SK-N-MC (cell line): ENCODE measurements at regions not wholly inside any gene's neighbourhood (a gene's known extent, or its start where the extent isn't known, plus 50 kb on each side); places are given as distances from the start of the nearest gene placed in this dataset.
A peak's percentile ranks its signal among the peaks of the same experiment; 100 is the strongest.
"Not testable (repeated sequence)": the region's sequence is repeated elsewhere in the genome, so short reads cannot be mapped to it uniquely, and the experiment has no call there.

ENCODE experiments used
- DNase-seq: peaks from one replicate; pipeline ENCODE4 v3.0.0-alpha.2; 2011; ENCODE audit warnings: low read depth, low spot score
- H3K27ac ChIP-seq: fragments of 200-600 bp; sonication (generic); 2 replicates; pipeline ENCODE4 v1.5.1; 2016; ENCODE audit warnings: mixed run types
- H3K36me3 ChIP-seq: fragments of 200-600 bp; sonication (generic); 2 replicates; pipeline ENCODE4 v1.6.1; 2017; ENCODE audit warnings: antibody characterized with exemption, low read length, mixed read lengths; ENCODE audit not compliant: insufficient read depth
- H3K4me3 ChIP-seq: fragments of 200-600 bp; sonication (generic); 2 replicates; pipeline ENCODE4 v1.5.1; 2016
- H3K9ac ChIP-seq: fragments of 200-600 bp; sonication (generic); 2 replicates; pipeline ENCODE4 v1.8.0; 2017; ENCODE audit warnings: mixed run types, mixed read lengths; ENCODE audit not compliant: insufficient read length
- H3K9me3 ChIP-seq: fragments of 200-600 bp; sonication (generic); 2 replicates; pipeline ENCODE4 v1.6.1; 2017; ENCODE audit warnings: low read depth, mild to moderate bottlenecking, antibody characterized with exemption, low read length, moderate library complexity, mixed read lengths
- EZH2 ChIP-seq: fragments of 200-600 bp; sonication (generic); IDR thresholded peaks from one replicate; pipeline ENCODE4 v1.6.1; 2017; ENCODE audit warnings: antibody characterized with exemption
- FOXP2 ChIP-seq: optimal IDR thresholded peaks from 2 replicates; pipeline ENCODE3; 2011; ENCODE audit warnings: mild to moderate bottlenecking, moderate library complexity; ENCODE audit not compliant: insufficient read depth; ENCODE audit errors: extremely low read length, control extremely low read depth
- POLR2AphosphoS5 ChIP-seq: IDR thresholded peaks from 2 replicates; pipeline ENCODE4 v1.6.1; 2012; ENCODE audit warnings: mild to moderate bottlenecking, low read depth, low read length, borderline replicate concordance

DNA sequence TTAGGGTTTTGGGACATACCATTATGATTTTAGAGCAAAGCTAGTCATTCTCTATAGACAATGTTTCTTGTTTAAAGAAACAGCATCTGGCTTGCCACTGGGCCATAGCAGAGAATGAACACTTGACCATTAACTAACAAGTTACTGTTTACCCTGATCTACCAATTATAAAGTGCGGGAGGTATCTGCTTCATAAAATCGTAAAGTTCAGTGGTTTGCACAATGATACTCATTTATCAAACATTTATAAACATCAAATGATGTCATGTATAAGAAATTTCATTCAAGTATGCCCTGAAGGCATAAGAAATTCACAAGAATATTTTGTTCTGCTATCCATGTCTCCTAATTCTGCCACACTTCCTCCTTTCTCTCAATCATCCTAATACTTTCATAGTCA lies 139.2 kb downstream of the PCDH20 start:
- H3K9ac ChIP-seq: no peak overlapping the region
- TF ChIP-seq POLR2AphosphoS5 (no peak), EZH2 (no peak), FOXP2 (no peak)
- no peaks in the 10 kb centered on the region for H3K36me3 ChIP-seq
- no peak overlapping the region for H3K27ac ChIP-seq
- H3K9me3 ChIP-seq: no peaks in the 10 kb centered on the region
- no peak overlapping the region for H3K4me3 ChIP-seq
- peak; percentile 44 for DNase-seq

DNA sequence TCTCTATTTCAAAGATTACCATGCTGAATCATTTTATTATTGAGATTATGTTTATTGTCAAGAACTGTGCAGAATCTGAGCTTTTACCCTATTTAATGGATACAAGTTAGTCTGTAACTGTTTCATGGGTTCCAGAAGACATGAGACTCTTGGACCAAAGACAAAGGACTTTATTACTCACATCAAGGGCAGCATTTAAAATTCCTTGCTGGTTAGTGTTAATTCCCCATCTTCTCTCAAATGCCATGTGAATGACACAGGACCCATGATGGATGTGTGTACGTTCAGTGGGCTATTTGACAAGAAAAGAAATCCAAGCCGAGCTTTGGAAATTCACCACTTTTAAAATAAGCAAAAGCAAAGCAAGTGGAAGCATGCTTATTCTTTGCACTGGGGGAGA lies 139.9 kb downstream of the PCDH20 start:
- no peaks in the 10 kb centered on the region for H3K9me3 ChIP-seq
- no peak overlapping the region for H3K27ac ChIP-seq
- no peak for DNase-seq
- H3K4me3 ChIP-seq: no peak overlapping the region
- no peak overlapping the region for H3K9ac ChIP-seq
- no peaks in the 10 kb centered on the region for H3K36me3 ChIP-seq
- TF ChIP-seq FOXP2 (no peak), POLR2AphosphoS5 (no peak), EZH2 (no peak)

DNA sequence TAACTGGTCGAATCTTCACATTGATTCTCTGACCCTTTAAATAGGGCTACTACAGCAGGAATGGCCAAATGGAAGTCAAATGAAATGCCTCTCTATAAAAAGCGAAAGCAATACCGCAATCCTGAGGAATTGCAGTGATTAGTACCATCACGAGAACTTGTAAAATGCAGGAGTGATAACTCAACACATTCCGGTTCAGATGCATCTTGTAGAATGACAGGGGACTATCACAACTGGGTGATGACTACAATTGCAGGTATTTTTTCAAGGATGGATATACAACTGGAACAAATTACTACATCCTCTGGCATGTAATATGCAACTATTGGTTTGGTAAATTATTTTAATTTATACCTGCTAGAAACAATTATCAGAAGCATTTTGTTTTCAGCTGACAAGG lies 140.4 kb downstream of the PCDH20 start:
- Histone ChIP-seq H3K36me3 (no peaks in the 10 kb centered on the region), H3K4me3 (no peak overlapping the region), H3K27ac (no peak overlapping the region), H3K9ac (no peak overlapping the region), H3K9me3 (no peaks in the 10 kb centered on the region)
- TF ChIP-seq FOXP2 (no peak), POLR2AphosphoS5 (no peak), EZH2 (no peak)
- no peak for DNase-seq

DNA sequence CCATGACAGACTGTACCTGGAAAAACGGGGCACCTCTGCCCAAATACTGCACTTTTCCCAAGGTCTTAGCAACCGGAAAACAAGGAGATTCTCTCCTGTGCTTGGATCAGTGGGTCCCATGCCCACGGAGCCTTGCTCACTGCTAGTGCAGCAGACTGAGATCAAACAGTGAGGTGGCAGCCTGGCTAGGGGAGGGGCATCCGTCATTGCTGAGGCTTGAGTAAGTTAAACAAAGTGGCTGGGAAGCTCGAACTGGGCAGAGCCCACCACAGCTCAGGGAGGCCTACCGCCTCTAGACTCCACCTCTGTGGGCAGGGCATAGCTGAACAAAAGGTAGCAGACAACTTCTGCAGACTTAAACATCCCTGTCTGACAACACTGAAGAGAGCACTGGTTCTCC lies 148.8 kb downstream of the PCDH20 start:
- H3K4me3 ChIP-seq, DNase-seq, H3K27ac ChIP-seq, H3K36me3 ChIP-seq, H3K9ac ChIP-seq, H3K9me3 ChIP-seq: not testable (repeated sequence)

DNA sequence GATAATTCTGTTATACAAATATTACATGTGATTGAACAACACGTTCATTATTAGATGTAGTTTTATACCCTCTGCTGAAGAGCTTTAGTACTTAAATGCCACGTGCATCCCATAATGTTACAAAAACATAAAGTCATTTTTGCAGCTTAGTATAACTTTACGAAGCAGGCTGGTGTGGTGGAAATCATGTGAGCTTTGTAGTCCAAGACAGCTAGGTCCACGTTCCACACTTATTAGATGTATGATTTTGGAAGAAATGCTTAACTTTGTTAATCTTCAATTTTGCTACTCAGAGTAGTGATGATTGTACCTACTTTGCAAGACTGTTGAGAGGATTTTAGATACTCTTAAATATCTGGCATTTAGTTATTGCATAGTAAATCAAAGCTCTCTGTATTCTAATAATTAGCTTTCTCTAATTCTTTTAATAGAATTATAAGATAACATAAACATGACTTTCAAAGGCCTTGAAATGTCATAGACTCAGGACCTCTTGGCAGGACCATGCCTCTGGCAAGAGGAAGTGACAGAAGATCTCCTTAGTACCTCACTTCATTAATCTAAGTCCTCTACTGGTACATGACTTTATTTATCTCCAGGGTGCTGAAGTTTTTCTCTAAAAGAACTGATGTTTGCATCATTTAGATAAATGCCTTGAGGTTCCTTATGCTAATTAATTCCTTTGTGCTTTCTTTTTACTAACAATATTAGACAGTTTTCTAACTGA lies 153.7 kb downstream of the PCDH20 start:
- no peak overlapping the region for H3K27ac ChIP-seq
- no peak for DNase-seq
- H3K9me3 ChIP-seq: no peaks in the 10 kb centered on the region
- H3K36me3 ChIP-seq: no peaks in the 10 kb centered on the region
- no peak overlapping the region for H3K4me3 ChIP-seq
- no peak overlapping the region for H3K9ac ChIP-seq
- TF ChIP-seq FOXP2 (no peak), EZH2 (no peak), POLR2AphosphoS5 (no peak)

DNA sequence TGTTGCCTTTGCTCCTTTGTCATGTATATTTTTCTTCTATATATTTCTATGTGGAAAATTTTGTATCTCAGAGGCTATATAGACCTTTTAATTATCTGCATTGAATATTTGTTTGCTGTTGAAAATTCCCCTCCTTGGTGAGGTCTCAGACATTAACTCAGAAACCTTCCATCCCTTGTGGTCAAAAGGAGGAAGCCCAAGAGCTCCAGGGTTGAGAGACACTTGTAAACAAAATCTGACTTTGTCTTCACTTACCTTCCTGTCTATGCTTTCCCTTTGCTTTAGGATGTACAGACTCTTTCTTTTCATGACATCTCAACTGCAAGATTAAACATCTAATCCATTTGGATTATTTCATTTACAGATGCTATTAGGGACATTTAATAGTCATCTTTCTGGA lies 157.5 kb downstream of the PCDH20 start:
- H3K4me3 ChIP-seq: no peak overlapping the region
- no peak overlapping the region for H3K27ac ChIP-seq
- H3K9me3 ChIP-seq: no peaks in the 10 kb centered on the region
- no peak for DNase-seq
- no peaks in the 10 kb centered on the region for H3K36me3 ChIP-seq
- H3K9ac ChIP-seq: no peak overlapping the region
- no peak for TF ChIP-seq FOXP2
- TF ChIP-seq EZH2: no peak
- no peak for TF ChIP-seq POLR2AphosphoS5

DNA sequence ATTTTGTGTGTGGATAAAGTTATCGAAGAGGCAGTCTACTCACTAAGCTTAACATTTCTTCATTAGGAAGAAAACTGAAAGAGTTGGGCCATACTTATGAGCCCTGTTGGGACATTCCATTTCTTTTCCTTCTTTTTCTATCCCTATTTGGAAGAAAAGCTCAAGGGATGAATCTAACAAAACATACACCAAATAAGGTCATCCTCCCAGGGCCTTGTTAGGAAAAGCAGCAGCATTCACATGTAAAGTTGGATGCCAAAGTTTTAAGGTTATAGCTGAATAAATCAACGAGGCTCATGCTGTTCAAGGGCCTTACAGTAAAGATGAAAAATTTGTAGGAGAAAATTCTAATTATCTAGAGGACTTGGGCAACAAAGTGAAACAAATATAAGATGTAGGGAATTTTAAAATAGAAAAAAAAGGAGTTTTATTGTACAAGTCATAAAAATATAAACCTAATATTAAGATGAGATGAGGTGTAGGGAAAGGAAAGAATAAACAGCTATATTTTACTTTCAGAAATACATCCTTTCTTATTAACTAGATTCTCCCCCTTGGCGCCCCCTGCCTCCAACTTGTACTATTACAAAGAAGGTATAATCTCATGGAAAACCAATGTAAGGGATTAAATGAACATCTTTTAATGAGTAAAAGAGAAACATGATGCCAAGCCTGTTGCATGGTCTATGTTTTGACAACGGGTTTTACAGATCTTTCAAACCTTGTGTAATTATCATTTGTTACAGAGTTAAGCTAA lies 160.4 kb downstream of the PCDH20 start:
- Histone ChIP-seq H3K9ac (no peak overlapping the region), H3K4me3 (no peak overlapping the region), H3K36me3 (no peaks in the 10 kb centered on the region), H3K27ac (no peak overlapping the region), H3K9me3 (no peaks in the 10 kb centered on the region)
- TF ChIP-seq POLR2AphosphoS5 (no peak), EZH2 (no peak), FOXP2 (no peak)
- DNase-seq: no peak

DNA sequence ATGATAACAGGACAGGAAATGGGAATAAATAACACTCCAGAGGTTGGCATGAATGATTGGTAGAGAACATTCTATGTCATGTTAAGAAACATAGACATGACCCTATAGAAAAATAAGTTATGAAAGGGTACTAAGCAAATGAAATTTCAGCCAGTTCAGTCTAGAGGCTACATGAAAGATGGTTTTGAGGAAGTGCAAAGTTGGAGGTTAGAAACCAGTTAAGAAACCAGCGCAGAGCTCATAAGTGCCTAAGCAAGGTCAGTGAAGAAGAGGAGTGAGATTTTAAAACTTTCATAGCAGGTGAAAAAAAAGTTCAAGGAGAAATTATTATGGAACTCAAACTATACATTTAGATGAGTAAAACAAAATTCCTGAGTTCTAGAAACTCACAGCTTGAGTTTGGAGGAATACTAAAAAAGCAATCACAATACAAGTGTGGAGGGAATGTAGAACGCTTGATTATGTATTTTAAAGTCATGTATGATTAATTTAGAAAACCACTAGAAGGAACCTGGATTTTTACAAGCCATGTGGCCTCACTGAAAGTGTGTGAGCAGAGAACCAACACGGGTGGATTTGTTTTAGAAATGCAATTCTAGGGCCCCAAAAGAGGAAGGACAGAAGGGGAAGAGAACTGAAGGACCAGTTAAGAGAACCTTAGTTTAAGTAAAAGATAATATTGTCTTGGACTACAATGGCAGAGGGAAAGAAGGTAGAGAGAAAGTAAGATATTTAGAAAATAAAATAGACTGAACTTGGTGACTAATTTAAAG lies 162.4 kb downstream of the PCDH20 start:
- no peak for DNase-seq
- Histone ChIP-seq H3K4me3 (no peak overlapping the region), H3K9me3 (no peaks in the 10 kb centered on the region), H3K9ac (no peak overlapping the region), H3K36me3 (no peaks in the 10 kb centered on the region), H3K27ac (no peak overlapping the region)
- TF ChIP-seq POLR2AphosphoS5 (no peak), FOXP2 (no peak), EZH2 (no peak)

DNA sequence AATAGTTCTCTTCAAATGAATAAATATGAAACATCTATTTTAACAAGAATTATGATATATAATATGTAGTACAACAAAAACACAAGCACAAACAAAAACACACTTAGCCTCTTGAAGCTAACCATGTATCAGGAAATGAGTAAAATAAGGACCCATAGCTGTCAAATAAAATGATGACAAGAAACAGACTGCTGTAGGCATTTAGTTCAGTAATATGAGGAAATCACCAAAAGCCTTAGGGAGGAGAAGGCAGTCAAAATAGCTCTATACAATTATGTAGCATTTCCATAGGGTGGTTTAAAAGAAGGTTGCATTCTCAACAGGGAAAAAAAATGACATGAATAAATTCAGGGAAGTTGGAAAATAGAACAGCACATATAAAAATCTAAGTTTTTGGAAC lies 163.4 kb downstream of the PCDH20 start:
- H3K27ac ChIP-seq: no peak overlapping the region
- no peak overlapping the region for H3K4me3 ChIP-seq
- TF ChIP-seq EZH2 (no peak), POLR2AphosphoS5 (no peak), FOXP2 (no peak)
- no peaks in the 10 kb centered on the region for H3K36me3 ChIP-seq
- DNase-seq: no peak
- H3K9me3 ChIP-seq: no peaks in the 10 kb centered on the region
- no peak overlapping the region for H3K9ac ChIP-seq
